K562 (cell line): ENCODE measurements at regions not wholly inside any gene's neighbourhood (a gene's known extent, or its start where the extent isn't known, plus 50 kb on each side); places are given as distances from the start of the nearest gene placed in this dataset.

ENCODE experiments used
- ATAC-seq: fragments of 200-7000 bp; cut with Tn5 transposase; 3 replicates; pipeline ENCODE4 v1.9.1; 2020; ENCODE audit warnings: moderate library complexity
- BruUV-seq: library from RNA; stranded (reverse); fragments of 400-500 nt; replicated peaks from 2 replicates; lab custom pipeline; 2021; lab: Mats Ljungman, UMichigan
- CTCF ChIA-PET: fragments of 300-600 bp; formaldehyde crosslinking; extraction: SDS; loops from one replicate; lab custom pipeline; 2021; ENCODE audit warnings: low intra/inter-chr PET ratio; lab: Yijun Ruan, JAX
- POLR2A ChIA-PET: fragments of 300-600, 350-650 bp; sonication (Branson Sonifier 250); formaldehyde crosslinking; extraction: SDS; loops from one replicate; lab custom pipeline; 2021; ENCODE audit warnings: antibody characterized with exemption, inconsistent platforms; lab: Yijun Ruan, JAX
- DNase-seq, 4 experiments: peaks; one replicate each; pipeline versions ENCODE4 v3.0.0 to v3.0.0-alpha.2; 2011 to 2018; ENCODE audit warnings: low spot score in 3 of 4, mixed read lengths in 3 of 4; ENCODE audit errors: extremely low read depth in 1 of 4
- FAIRE-seq: peaks from 2 replicates; lab custom pipeline; 2011; peaks lifted over from hg19 to GRCh38; lab: Jason Lieb, UNC
- H2AFZ ChIP-seq: 2 replicates; pipeline ENCODE4 v1.6.0; 2011; ENCODE audit warnings: low read depth, low read length, control low read depth, inconsistent platforms
- H3K27ac ChIP-seq: fragments of 200-600 bp; 3 replicates; pipeline ENCODE4 v1.8.0; 2011; ENCODE audit warnings: low read depth, mild to moderate bottlenecking, control low read depth, inconsistent platforms, low read length, moderate library complexity, mixed read lengths; ENCODE audit errors: extremely low read depth
- H3K27me3 ChIP-seq, 2 experiments: fragments of 300-600 bp in 1 of 2; 2 replicates in 1 of 2; 3 replicates in 1 of 2; pipeline versions ENCODE4 v1.6.0 to v1.8.0; 2011; ENCODE audit warnings: inconsistent platforms in 2 of 2, low read length in 2 of 2, mild to moderate bottlenecking in 1 of 2, mixed read lengths in 1 of 2, moderate library complexity in 1 of 2; ENCODE audit not compliant: control insufficient read depth in 2 of 2, insufficient read depth in 2 of 2
- H3K36me3 ChIP-seq: fragments of 300-600 bp; 3 replicates; pipeline ENCODE4 v1.8.0; 2011; ENCODE audit warnings: mild to moderate bottlenecking, low read length, inconsistent platforms; ENCODE audit not compliant: control insufficient read depth, insufficient read depth
- H3K4me1 ChIP-seq, 2 experiments: fragments of 200-600 bp in 1 of 2; replicated peaks in 1 of 2; 2 replicates in 1 of 2; 3 replicates in 1 of 2; pipeline versions ENCODE4 v1.5.1 to v1.8.0; 2011; ENCODE audit warnings: inconsistent platforms in 2 of 2, low read length in 2 of 2, mild to moderate bottlenecking in 1 of 2, mixed read lengths in 1 of 2, moderate library complexity in 1 of 2; ENCODE audit not compliant: control insufficient read depth in 2 of 2, insufficient read depth in 2 of 2
- H3K4me2 ChIP-seq: 2 replicates; pipeline ENCODE4 v1.6.1; 2011; ENCODE audit warnings: low read length, control low read depth, inconsistent platforms, mixed read lengths; ENCODE audit not compliant: insufficient read depth
- H3K4me3 ChIP-seq: fragments of 200-600 bp; sonication (generic), shearing (Covaris generic); 2 replicates; pipeline ENCODE4 v1.5.1; 2016; ENCODE audit warnings: control low read depth, inconsistent platforms
- H3K79me2 ChIP-seq: fragments of 200-600 bp; 3 replicates; pipeline ENCODE4 v1.8.0; 2011; ENCODE audit warnings: low read length, inconsistent platforms; ENCODE audit not compliant: control insufficient read depth, insufficient read depth
- H3K9ac ChIP-seq, 2 experiments: 2 replicates each; pipeline versions ENCODE4 v1.6.0 to v1.6.1; 2011; ENCODE audit warnings: low read depth in 2 of 2, low read length in 2 of 2, control low read depth in 1 of 2, inconsistent platforms in 1 of 2, mild to moderate bottlenecking in 1 of 2, mixed read lengths in 1 of 2; ENCODE audit not compliant: insufficient read depth in 1 of 2
- H3K9me1 ChIP-seq: one replicate; pipeline ENCODE4 v1.6.0; 2011; ENCODE audit warnings: inconsistent platforms, mild to moderate bottlenecking, low read length, moderate library complexity; ENCODE audit not compliant: control insufficient read depth, insufficient read depth
- H3K9me3 ChIP-seq: replicated peaks from 2 replicates; pipeline ENCODE4 v1.5.1; 2011; ENCODE audit warnings: low read depth, low read length, inconsistent platforms; ENCODE audit not compliant: control insufficient read depth, insufficient read depth
- H4K20me1 ChIP-seq: replicated peaks from 2 replicates; pipeline ENCODE4 v1.6.1; 2011; ENCODE audit warnings: low read length, inconsistent platforms, mixed read lengths; ENCODE audit not compliant: control insufficient read depth, insufficient read depth
- CBX5 ChIP-seq: IDR thresholded peaks from 2 replicates; pipeline ENCODE4 v1.6.1; 2014; ENCODE audit warnings: low read depth, borderline replicate concordance
- HEY1 ChIP-seq: fragments of 250-450 bp; sonication (Bioruptor Pico); IDR thresholded peaks from 2 replicates; pipeline ENCODE4 v1.5.0; 2020; ENCODE audit warnings: mild to moderate bottlenecking, moderate library complexity, borderline replicate concordance
- KAT2B ChIP-seq: IDR thresholded peaks from one replicate; pipeline ENCODE4 v1.6.1; 2012; ENCODE audit warnings: low read depth, mild to moderate bottlenecking, control low read depth, inconsistent platforms, low read length, moderate library complexity
- KDM1A ChIP-seq, 2 experiments: fragments of 450-650 bp; IDR thresholded peaks; 2 replicates each; pipeline ENCODE4 v1.6.1; 2016; ENCODE audit warnings: mild to moderate bottlenecking in 2 of 2
- TCF7L2 ChIP-seq: fragments of 150-350 bp; IDR thresholded peaks from 2 replicates; pipeline ENCODE4 v1.6.1; 2016; ENCODE audit warnings: low read depth, mild to moderate bottlenecking, low read length, moderate library complexity
- WHSC1 ChIP-seq: IDR thresholded peaks from one replicate; pipeline ENCODE4 v1.6.1; 2012; ENCODE audit warnings: low read length, control low read depth, inconsistent platforms
- ZC3H8 ChIP-seq: fragments of 450-650 bp; IDR thresholded peaks from 2 replicates; pipeline ENCODE4 v1.6.1; 2017
- ZFPM2 ChIP-seq: fragments of 250-450 bp; sonication (Bioruptor Pico); IDR thresholded peaks from 2 replicates; pipeline ENCODE4 v1.5.1; 2022; ENCODE audit warnings: mild to moderate bottlenecking
- ZNF12 ChIP-seq: sonication (generic); formaldehyde crosslinking; IDR thresholded peaks from 2 replicates; pipeline ENCODE4 v1.4.0; 2020; ENCODE audit warnings: mild to moderate bottlenecking, missing genetic modification reagents
- WGBS: fragments of 100-300 bp; shearing (Covaris generic); methylation state at CpG from one replicate; pipeline ENCODE4 v1.1.6; 2016; ENCODE audit warnings: low coverage, mixed read lengths; ENCODE audit not compliant: insufficient coverage; ENCODE audit errors: missing lambda C conversion rate; 5-methylcytosine and 5-hydroxymethylcytosine counted together
- in situ Hi-C: fragments of 300-500 bp; cut with MboI; formaldehyde crosslinking; loops from 4 replicates; pipeline ENCODE4 v1.15.0; 2018; ENCODE audit warnings: inconsistent platforms, mixed read lengths
- intact Hi-C: fragments of 100-400 bp; cut with micrococcal nuclease; formaldehyde crosslinking; loops from 2 replicates; pipeline ENCODE4 v1.14.2; 2022

DNA sequence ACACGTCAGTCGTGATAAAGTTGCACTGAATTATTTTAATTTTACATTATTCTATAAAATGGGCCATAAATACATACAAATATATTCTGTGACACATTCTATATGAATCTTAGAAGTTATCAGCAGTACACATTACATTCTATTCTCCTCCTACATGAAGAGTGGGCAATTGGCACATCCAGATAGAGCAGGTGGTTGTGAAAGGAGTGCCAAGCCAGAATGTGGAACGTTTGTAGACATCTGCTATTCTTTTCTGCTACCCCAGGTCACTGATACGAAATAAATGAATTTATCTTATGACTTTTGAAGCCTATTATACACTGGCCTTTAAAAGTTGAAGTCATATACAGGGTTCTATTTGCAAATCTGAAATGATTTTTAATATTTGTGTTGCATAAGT is 373.2 kb downstream of the PCDH17 start:
- in situ Hi-C loops, result no loop called here
- POLR2A ChIA-PET, result no interaction called here
- H3K9me3 ChIP-seq, result no peaks in the 10 kb centered on the region

DNA sequence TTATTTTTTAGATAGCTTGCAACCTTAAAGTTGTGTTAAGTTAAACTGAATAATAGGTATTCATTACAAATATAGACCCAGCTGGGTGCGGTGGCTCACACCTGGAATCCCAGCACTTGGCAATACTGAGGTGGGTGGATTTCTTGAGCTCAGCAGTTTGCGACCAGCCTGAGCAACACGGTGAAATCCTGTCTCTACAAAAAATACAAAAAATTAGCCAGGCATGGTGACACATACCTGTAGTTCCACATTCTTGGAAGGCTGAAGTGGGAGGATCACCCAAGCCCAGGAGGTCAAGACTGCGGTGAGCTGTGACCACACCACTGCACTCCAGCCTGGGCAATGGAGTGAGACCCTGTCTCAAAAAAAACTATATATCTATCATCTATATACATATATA is 386.5 kb downstream of the PCDH17 start:
- Histone ChIP-seq H3K4me3 (no peak overlapping the region), H3K27me3 (no peaks in the 10 kb centered on the region), H3K4me2 (no peak overlapping the region), H3K79me2 (no peaks in the 10 kb centered on the region), H3K27ac (no peak overlapping the region), H3K9me3 (no peaks in the 10 kb centered on the region), H2AFZ (no peak overlapping the region), H4K20me1 (no peaks in the 10 kb centered on the region), H3K4me1 (no peaks in the 10 kb centered on the region), H3K36me3 (no peaks in the 10 kb centered on the region), H3K9ac (no peak overlapping the region), H3K9me1 (no peaks in the 10 kb centered on the region)
- no TSS peak for BruUV-seq
- no peak for ATAC-seq
- in situ Hi-C loops (no loop called here), intact Hi-C loops (no loop called here)
- no peak for DNase-seq
- CTCF ChIA-PET, result no interaction called here
- TF ChIP-seq KDM1A (IDR thresholded peaks at IDR 0.05) (no peak), ZC3H8 (no peak), ZFPM2 (CRISPR knock-in tag) (no peak), KAT2B (no peak)
- POLR2A ChIA-PET, result no interaction called here
- WGBS, result 0% methylated on average over 4 of the region's 4 CpGs
- no peak for FAIRE-seq

More for the DNA sequence above, 373.2 kb downstream of the PCDH17 start:
- FAIRE-seq (no peak), DNase-seq (no peak), ATAC-seq (no peak)
- intact Hi-C loops, result no loop called here
- Histone ChIP-seq H3K27me3 (no peaks in the 10 kb centered on the region), H3K27ac (no peak overlapping the region), H3K4me3 (no peak overlapping the region), H3K9ac (no peak overlapping the region), H3K79me2 (no peaks in the 10 kb centered on the region), H4K20me1 (no peaks in the 10 kb centered on the region), H3K9me1 (no peaks in the 10 kb centered on the region), H3K4me2 (no peak overlapping the region), H2AFZ (no peak overlapping the region)
- CTCF ChIA-PET, result no interaction called here
- 0% methylated on average over 4 of the region's 4 CpGs for WGBS
- no peak for TF ChIP-seq WHSC1
- TF ChIP-seq HEY1 (CRISPR knock-in tag), result no peak
- TF ChIP-seq CBX5, result no peak
- no peak for TF ChIP-seq ZNF12
- no peak for TF ChIP-seq TCF7L2
- TF ChIP-seq, all 486 proteins: peak for 0
- BruUV-seq, result no TSS peak
- no peaks in the 10 kb centered on the region for H3K36me3 ChIP-seq
- no peaks in the 10 kb centered on the region for H3K4me1 ChIP-seq
